ENCODE measurements at regions not wholly inside any gene's neighbourhood (a gene's known extent, or its start where the extent isn't known, plus 50 kb on each side); places are given as distances from the start of the nearest gene placed in this dataset.
"Not testable (repeated sequence)": the region's sequence is repeated elsewhere in the genome, so short reads cannot be mapped to it uniquely, and the experiment has no call there.

GRCh38 chr20:6388671-6389197, 265.9 kb upstream of the FERMT1 start:
- H3K36me3 Mint-ChIP-seq (ENCODE audit: low read depth) = no peaks in the 10 kb centered on the region
- H3K27me3 Mint-ChIP-seq (ENCODE audit: low read depth) = no peaks in the 10 kb centered on the region
- no peak overlapping the region for H3K4me3 Mint-ChIP-seq
- no peak overlapping the region for H3K27ac Mint-ChIP-seq
- no peak for DNase-seq (ENCODE audit: low spot score)
- no peaks in the 10 kb centered on the region for H3K4me1 Mint-ChIP-seq (ENCODE audit: low read depth)
- H3K9me3 Mint-ChIP-seq = peaks cover 8% of the 10 kb centered on the region

GRCh38 chr20:6384956-6385486, 262.2 kb upstream of the FERMT1 start:
- no peak for DNase-seq (ENCODE audit: low spot score)
- H3K27ac Mint-ChIP-seq = no peak overlapping the region
- no peaks in the 10 kb centered on the region for H3K4me1 Mint-ChIP-seq (ENCODE audit: low read depth)
- peaks cover 15% of the 10 kb centered on the region for H3K9me3 Mint-ChIP-seq
- H3K36me3 Mint-ChIP-seq (ENCODE audit: low read depth) = no peaks in the 10 kb centered on the region
- H3K27me3 Mint-ChIP-seq (ENCODE audit: low read depth) = no peaks in the 10 kb centered on the region
- no peak overlapping the region for H3K4me3 Mint-ChIP-seq

GRCh38 chr20:6384380-6384779, 261.6 kb upstream of the FERMT1 start:
- no peaks in the 10 kb centered on the region for H3K36me3 Mint-ChIP-seq (ENCODE audit: low read depth)
- H3K27ac Mint-ChIP-seq = no peak overlapping the region
- DNase-seq (ENCODE audit: low spot score) = no peak
- H3K4me3 Mint-ChIP-seq = no peak overlapping the region
- H3K27me3 Mint-ChIP-seq (ENCODE audit: low read depth) = no peaks in the 10 kb centered on the region
- H3K4me1 Mint-ChIP-seq (ENCODE audit: low read depth) = no peaks in the 10 kb centered on the region
- H3K9me3 Mint-ChIP-seq = peaks cover 15% of the 10 kb centered on the region

GRCh38 chr20:6381887-6382286, 259.1 kb upstream of the FERMT1 start:
- DNase-seq (ENCODE audit: low spot score) = no peak
- H3K36me3 Mint-ChIP-seq (ENCODE audit: low read depth) = no peaks in the 10 kb centered on the region
- H3K27me3 Mint-ChIP-seq (ENCODE audit: low read depth) = no peaks in the 10 kb centered on the region
- peaks cover 8% of the 10 kb centered on the region for H3K9me3 Mint-ChIP-seq
- H3K27ac Mint-ChIP-seq = no peak overlapping the region
- H3K4me3 Mint-ChIP-seq = no peak overlapping the region
- H3K4me1 Mint-ChIP-seq (ENCODE audit: low read depth) = no peaks in the 10 kb centered on the region

GRCh38 chr20:6362245-6362644, 239.4 kb upstream of the FERMT1 start:
- no peak overlapping the region for H3K4me3 Mint-ChIP-seq
- no peaks in the 10 kb centered on the region for H3K4me1 Mint-ChIP-seq (ENCODE audit: low read depth)
- H3K36me3 Mint-ChIP-seq (ENCODE audit: low read depth) = no peaks in the 10 kb centered on the region
- no peak for DNase-seq (ENCODE audit: low spot score)
- H3K27me3 Mint-ChIP-seq (ENCODE audit: low read depth) = no peaks in the 10 kb centered on the region
- H3K9me3 Mint-ChIP-seq = no peaks in the 10 kb centered on the region
- H3K27ac Mint-ChIP-seq = no peak overlapping the region

- Mint-ChIP-seq H3K27ac (no peak overlapping the region), H3K27me3 (ENCODE audit: low read depth) (no peaks in the 10 kb centered on the region), H3K4me1 (ENCODE audit: low read depth) (no peaks in the 10 kb centered on the region), H3K36me3 (ENCODE audit: low read depth) (no peaks in the 10 kb centered on the region), H3K4me3 (no peak overlapping the region), H3K9me3 (no peaks in the 10 kb centered on the region)
- no peak for DNase-seq (ENCODE audit: low spot score)
Observed at GRCh38 chr20:6360766-6361165, 237.9 kb upstream of the FERMT1 start.

- Mint-ChIP-seq H3K27ac (no peak overlapping the region), H3K36me3 (ENCODE audit: low read depth) (no peaks in the 10 kb centered on the region), H3K9me3 (no peaks in the 10 kb centered on the region), H3K27me3 (ENCODE audit: low read depth) (no peaks in the 10 kb centered on the region), H3K4me3 (no peak overlapping the region), H3K4me1 (ENCODE audit: low read depth) (no peaks in the 10 kb centered on the region)
- DNase-seq (ENCODE audit: low spot score) = no peak
Observed at GRCh38 chr20:6355754-6356451, 233.1 kb upstream of the FERMT1 start.

- H3K27me3 Mint-ChIP-seq (ENCODE audit: low read depth) = no peaks in the 10 kb centered on the region
- no peaks in the 10 kb centered on the region for H3K36me3 Mint-ChIP-seq (ENCODE audit: low read depth)
- H3K27ac Mint-ChIP-seq = no peak overlapping the region
- no peak for DNase-seq (ENCODE audit: low spot score)
- no peaks in the 10 kb centered on the region for H3K4me1 Mint-ChIP-seq (ENCODE audit: low read depth)
- H3K9me3 Mint-ChIP-seq = no peaks in the 10 kb centered on the region
- H3K4me3 Mint-ChIP-seq = no peak overlapping the region
Observed at GRCh38 chr20:6348908-6349307, 226.1 kb upstream of the FERMT1 start.

- Mint-ChIP-seq H3K36me3 (ENCODE audit: low read depth) (no peaks in the 10 kb centered on the region), H3K4me1 (ENCODE audit: low read depth) (no peaks in the 10 kb centered on the region), H3K27me3 (ENCODE audit: low read depth) (no peaks in the 10 kb centered on the region), H3K4me3 (no peak overlapping the region), H3K27ac (no peak overlapping the region), H3K9me3 (no peaks in the 10 kb centered on the region)
- DNase-seq (ENCODE audit: low spot score) = no peak
Observed at GRCh38 chr20:6347916-6348315, 225.1 kb upstream of the FERMT1 start.

- no peak for DNase-seq (ENCODE audit: low spot score)
- Mint-ChIP-seq H3K27ac (no peak overlapping the region), H3K4me1 (ENCODE audit: low read depth) (no peaks in the 10 kb centered on the region), H3K27me3 (ENCODE audit: low read depth) (no peaks in the 10 kb centered on the region), H3K9me3 (no peaks in the 10 kb centered on the region), H3K36me3 (ENCODE audit: low read depth) (no peaks in the 10 kb centered on the region), H3K4me3 (no peak overlapping the region)
Observed at GRCh38 chr20:6341491-6341890, 218.7 kb upstream of the FERMT1 start.

GRCh38 chr20:6339176-6339575, 216.3 kb upstream of the FERMT1 start:
- Mint-ChIP-seq H3K4me1 (ENCODE audit: low read depth) (no peaks in the 10 kb centered on the region), H3K36me3 (ENCODE audit: low read depth) (no peaks in the 10 kb centered on the region), H3K9me3 (peaks cover 3% of the 10 kb centered on the region), H3K27ac (no peak overlapping the region), H3K27me3 (ENCODE audit: low read depth) (no peaks in the 10 kb centered on the region), H3K4me3 (no peak overlapping the region)
- no peak for DNase-seq (ENCODE audit: low spot score)

GRCh38 chr20:6333110-6333509, 210.3 kb upstream of the FERMT1 start:
- Mint-ChIP-seq H3K4me3 (no peak overlapping the region), H3K27ac (no peak overlapping the region), H3K36me3 (ENCODE audit: low read depth) (no peaks in the 10 kb centered on the region), H3K9me3 (peaks cover 10% of the 10 kb centered on the region), H3K27me3 (ENCODE audit: low read depth) (no peaks in the 10 kb centered on the region), H3K4me1 (ENCODE audit: low read depth) (no peaks in the 10 kb centered on the region)
- DNase-seq (ENCODE audit: low spot score) = no peak

- peaks cover 30% of the 10 kb centered on the region for H3K9me3 Mint-ChIP-seq
- H3K27ac Mint-ChIP-seq; H3K4me3 Mint-ChIP-seq; H3K36me3 Mint-ChIP-seq (ENCODE audit: low read depth); H3K27me3 Mint-ChIP-seq (ENCODE audit: low read depth); DNase-seq (ENCODE audit: low spot score); H3K4me1 Mint-ChIP-seq (ENCODE audit: low read depth): not testable (repeated sequence)
Observed at GRCh38 chr20:6321235-6321634, 198.4 kb upstream of the FERMT1 start.

GRCh38 chr20:6311841-6312655, 189.2 kb upstream of the FERMT1 start:
- no peaks in the 10 kb centered on the region for H3K27me3 Mint-ChIP-seq (ENCODE audit: low read depth)
- H3K36me3 Mint-ChIP-seq (ENCODE audit: low read depth) = no peaks in the 10 kb centered on the region
- H3K9me3 Mint-ChIP-seq = peaks cover 31% of the 10 kb centered on the region
- no peak overlapping the region for H3K27ac Mint-ChIP-seq
- H3K4me3 Mint-ChIP-seq = no peak overlapping the region
- no peak for DNase-seq (ENCODE audit: low spot score)
- H3K4me1 Mint-ChIP-seq (ENCODE audit: low read depth) = no peaks in the 10 kb centered on the region
